Liver (tissue), 8 donors: ENCODE measurements at regions not wholly inside any gene's neighbourhood (a gene's known extent, or its start where the extent isn't known, plus 50 kb on each side); places are given as distances from the start of the nearest gene placed in this dataset.

Source experiments
- DNase-seq: peaks from one replicate; pipeline ENCODE4 v3.0.0-alpha.2; 2017; ENCODE audit warnings: low spot score
- H3K27ac ChIP-seq, 2 donors: one replicate each; pipeline ENCODE4 v1.7.0; 2013; ENCODE audit warnings: inconsistent platforms in 2 of 2, low read length in 2 of 2, control low read depth in 1 of 2, low read depth in 1 of 2, mild to moderate bottlenecking in 1 of 2
- H3K27me3 ChIP-seq, 4 donors: one replicate each; pipeline versions ENCODE4 v1.6.1 to v1.7.0; 2013; ENCODE audit warnings: low read length in 3 of 4, inconsistent platforms in 1 of 4, mild to moderate bottlenecking in 1 of 4, moderate library complexity in 1 of 4; ENCODE audit not compliant: control insufficient read depth in 4 of 4, insufficient read depth in 4 of 4
- H3K36me3 ChIP-seq, 4 donors: one replicate each; pipeline versions ENCODE4 v1.6.1 to v1.7.0; 2013; ENCODE audit warnings: low read length in 3 of 4, mild to moderate bottlenecking in 3 of 4, low read depth in 1 of 4, moderate library complexity in 1 of 4; ENCODE audit not compliant: control insufficient read depth in 4 of 4, insufficient read depth in 3 of 4
- H3K4me1 ChIP-seq, 4 donors: one replicate each; pipeline versions ENCODE4 v1.6.1 to v1.7.0; 2013; ENCODE audit warnings: low read length in 3 of 4, mild to moderate bottlenecking in 3 of 4, moderate library complexity in 1 of 4; ENCODE audit not compliant: control insufficient read depth in 4 of 4, insufficient read depth in 4 of 4
- H3K4me3 ChIP-seq, 3 donors: one replicate each; pipeline versions ENCODE4 v1.6.1 to v1.7.0; 2013; ENCODE audit warnings: low read length in 3 of 3, control low read depth in 1 of 3, low read depth in 1 of 3, mild to moderate bottlenecking in 1 of 3
- H3K9ac ChIP-seq, 2 donors: one replicate each; pipeline ENCODE4 v1.7.0; 2013; ENCODE audit warnings: low read length in 2 of 2, mild to moderate bottlenecking in 2 of 2, moderate library complexity in 2 of 2, control low read depth in 1 of 2, low read depth in 1 of 2
- H3K9me3 ChIP-seq, 4 donors: one replicate each; pipeline versions ENCODE4 v1.6.1 to v1.7.0; 2013; ENCODE audit warnings: low read length in 3 of 4; ENCODE audit not compliant: control insufficient read depth in 4 of 4
- EGR1 ChIP-seq, 2 donors: IDR thresholded peaks; 2 replicates each; pipeline ENCODE4 v1.6.1; 2016 to 2018; ENCODE audit warnings: antibody characterized with exemption in 2 of 2, low read depth in 2 of 2
- FOXA1 ChIP-seq: IDR thresholded peaks from 2 replicates; pipeline ENCODE4 v1.6.1; 2016; ENCODE audit warnings: antibody characterized with exemption
- FOXA2 ChIP-seq: IDR thresholded peaks from 2 replicates; pipeline ENCODE4 v1.6.1; 2016; ENCODE audit warnings: antibody characterized with exemption
- GABPA ChIP-seq, 2 donors: IDR thresholded peaks in 1 of 2; conservative IDR thresholded peaks in 1 of 2; 2 replicates each; pipeline ENCODE4 v1.6.1; 2016; ENCODE audit warnings: antibody characterized with exemption in 2 of 2, mild to moderate bottlenecking in 1 of 2, moderate library complexity in 1 of 2
- HNF4A ChIP-seq, 2 donors: conservative IDR thresholded peaks; 2 replicates each; pipeline ENCODE4 v1.6.1; 2016; ENCODE audit warnings: antibody characterized with exemption in 2 of 2, mild to moderate bottlenecking in 2 of 2
- HNF4G ChIP-seq: IDR thresholded peaks from 2 replicates; pipeline ENCODE4 v1.6.1; 2016; ENCODE audit warnings: antibody characterized with exemption
- JUND ChIP-seq, 2 donors: IDR thresholded peaks; 2 replicates each; pipeline ENCODE4 v1.6.1; 2016; ENCODE audit warnings: antibody characterized with exemption in 2 of 2
- NR2F2 ChIP-seq: IDR thresholded peaks from 2 replicates; pipeline ENCODE4 v1.6.1; 2016; ENCODE audit warnings: antibody characterized with exemption
- RAD21 ChIP-seq, 2 donors: IDR thresholded peaks; 2 replicates each; pipeline ENCODE4 v1.6.1; 2016; ENCODE audit warnings: antibody characterized with exemption in 2 of 2, mild to moderate bottlenecking in 2 of 2
- REST ChIP-seq: IDR thresholded peaks from 2 replicates; pipeline ENCODE4 v1.6.1; 2016; ENCODE audit warnings: antibody characterized with exemption, mild to moderate bottlenecking
- RXRA ChIP-seq, 2 donors: IDR thresholded peaks; 2 replicates each; pipeline ENCODE4 v1.6.1; 2017 to 2018; ENCODE audit warnings: antibody characterized with exemption in 2 of 2, mild to moderate bottlenecking in 1 of 2
- SP1 ChIP-seq: IDR thresholded peaks from 2 replicates; pipeline ENCODE4 v1.6.1; 2018; ENCODE audit warnings: antibody characterized with exemption, mild to moderate bottlenecking
- TAF1 ChIP-seq: conservative IDR thresholded peaks from 2 replicates; pipeline ENCODE4 v1.6.1; 2016; ENCODE audit warnings: antibody characterized with exemption, mild to moderate bottlenecking
- YY1 ChIP-seq: IDR thresholded peaks from 2 replicates; pipeline ENCODE4 v1.6.1; 2016; ENCODE audit warnings: antibody characterized with exemption, mild to moderate bottlenecking
- WGBS: extraction: QIAGEN DNeasy Blood & Tissue Kit; methylation state at CpG from one replicate; pipeline ENCODE4 v1.1.7; 2013; 5-methylcytosine and 5-hydroxymethylcytosine counted together
- TF ChIP-seq, protein P1 (sequence below): IDR thresholded peaks from 2 replicates; pipeline ENCODE4 v1.6.1; 2016; ENCODE audit warnings: antibody characterized with exemption
- TF ChIP-seq, protein P2 (sequence below): IDR thresholded peaks from 2 replicates; pipeline ENCODE4 v1.6.1; 2016; ENCODE audit warnings: antibody characterized with exemption
- TF ChIP-seq, protein P3 (sequence below): IDR thresholded peaks from 2 replicates; pipeline ENCODE4 v1.6.1; 2016; ENCODE audit warnings: antibody characterized with exemption
- TF ChIP-seq, protein P4 (sequence below): fragments of 150-350 bp; IDR thresholded peaks from 2 replicates; pipeline ENCODE4 v1.5.1; 2017; ENCODE audit warnings: improper control_type of control experiment, low read depth, low read length; ENCODE audit not compliant: missing input control
- donor health status: healthy.
- donor health status: healthy.
- donor health status: healthy.
- donor health status: healthy.
- donor health status: healthy.

DNA sequence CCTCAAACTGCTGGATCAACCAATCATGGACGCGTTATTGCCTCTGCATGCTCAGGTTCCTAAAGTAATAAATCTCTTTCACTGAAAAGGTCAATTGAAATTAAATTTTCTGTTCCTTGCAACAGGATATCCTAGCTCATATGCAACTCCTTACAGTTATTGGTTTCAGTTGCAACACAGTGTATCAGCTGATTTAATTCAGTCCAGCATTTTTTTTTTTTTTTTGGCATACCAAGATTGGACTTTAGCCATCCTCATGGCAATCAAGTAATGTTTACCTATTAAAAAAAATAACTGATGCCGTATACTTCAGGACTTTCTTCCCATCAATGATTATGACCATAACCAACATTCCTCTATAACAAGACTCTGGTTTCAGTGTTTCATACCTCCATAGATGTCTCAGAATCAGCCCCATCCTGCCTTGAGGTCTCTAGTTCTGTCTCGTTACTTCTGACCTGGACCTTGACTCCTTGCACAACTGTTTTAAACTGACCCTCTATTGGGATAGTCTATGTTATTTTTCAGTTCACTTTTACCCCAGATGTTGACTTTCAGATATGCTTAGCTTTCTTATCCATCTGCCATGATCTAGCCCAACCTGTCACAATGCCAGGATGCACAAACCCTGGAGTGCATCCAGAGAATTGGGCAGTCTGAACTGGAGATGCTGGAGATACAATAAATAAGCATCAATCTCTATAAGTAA lies 265.0 kb upstream of the GADL1 start:
- DNase-seq: no peak
- Histone ChIP-seq H3K27me3 (no peaks in the 10 kb centered on the region), H3K36me3 (no peaks in the 10 kb centered on the region), H3K27ac (peak overlapping the region; percentile 30 to 38), H3K4me1 (peaks cover 1 to 23% (median 16%) of the 10 kb centered on the region in 4 donors), H3K4me3 (no peak overlapping the region), H3K9me3 (no peaks in the 10 kb centered on the region), H3K9ac (no peak overlapping the region)
- TF ChIP-seq YY1 (peak; percentile 85), RAD21 (IDR thresholded peaks at IDR 0.05) (peak; percentile 53 to 63), JUND (IDR thresholded peaks at IDR 0.05) (peak; percentile 56 to 81), FOXA1 (peak; percentile 36), GABPA (IDR thresholded peaks at IDR 0.05 in 1 of 2, conservative IDR thresholded peaks at IDR 0.05 in 1 of 2) (no peak), TAF1 (no peak), REST (peak; percentile 58), RXRA (IDR thresholded peaks at IDR 0.05) (peak; percentile 85), FOXA2 (peak; percentile 81), HNF4A (conservative IDR thresholded peaks at IDR 0.05) (peak; percentile 97 to 98), SP1 (peak; percentile 95), EGR1 (IDR thresholded peaks at IDR 0.05; ENCODE audit: low read depth in 2 of 2) (no peak), HNF4G (peak; percentile 85), NR2F2 (peak; percentile 49)
- TF ChIP-seq, protein P1, sequence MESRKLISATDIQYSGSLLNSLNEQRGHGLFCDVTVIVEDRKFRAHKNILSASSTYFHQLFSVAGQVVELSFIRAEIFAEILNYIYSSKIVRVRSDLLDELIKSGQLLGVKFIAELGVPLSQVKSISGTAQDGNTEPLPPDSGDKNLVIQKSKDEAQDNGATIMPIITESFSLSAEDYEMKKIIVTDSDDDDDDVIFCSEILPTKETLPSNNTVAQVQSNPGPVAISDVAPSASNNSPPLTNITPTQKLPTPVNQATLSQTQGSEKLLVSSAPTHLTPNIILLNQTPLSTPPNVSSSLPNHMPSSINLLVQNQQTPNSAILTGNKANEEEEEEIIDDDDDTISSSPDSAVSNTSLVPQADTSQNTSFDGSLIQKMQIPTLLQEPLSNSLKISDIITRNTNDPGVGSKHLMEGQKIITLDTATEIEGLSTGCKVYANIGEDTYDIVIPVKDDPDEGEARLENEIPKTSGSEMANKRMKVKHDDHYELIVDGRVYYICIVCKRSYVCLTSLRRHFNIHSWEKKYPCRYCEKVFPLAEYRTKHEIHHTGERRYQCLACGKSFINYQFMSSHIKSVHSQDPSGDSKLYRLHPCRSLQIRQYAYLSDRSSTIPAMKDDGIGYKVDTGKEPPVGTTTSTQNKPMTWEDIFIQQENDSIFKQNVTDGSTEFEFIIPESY: peak; percentile 75
- TF ChIP-seq, protein P2, sequence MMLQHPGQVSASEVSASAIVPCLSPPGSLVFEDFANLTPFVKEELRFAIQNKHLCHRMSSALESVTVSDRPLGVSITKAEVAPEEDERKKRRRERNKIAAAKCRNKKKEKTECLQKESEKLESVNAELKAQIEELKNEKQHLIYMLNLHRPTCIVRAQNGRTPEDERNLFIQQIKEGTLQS: no peak
- TF ChIP-seq, protein P3, sequence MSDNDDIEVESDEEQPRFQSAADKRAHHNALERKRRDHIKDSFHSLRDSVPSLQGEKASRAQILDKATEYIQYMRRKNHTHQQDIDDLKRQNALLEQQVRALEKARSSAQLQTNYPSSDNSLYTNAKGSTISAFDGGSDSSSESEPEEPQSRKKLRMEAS: peak; percentile 75
- TF ChIP-seq, protein P4, sequence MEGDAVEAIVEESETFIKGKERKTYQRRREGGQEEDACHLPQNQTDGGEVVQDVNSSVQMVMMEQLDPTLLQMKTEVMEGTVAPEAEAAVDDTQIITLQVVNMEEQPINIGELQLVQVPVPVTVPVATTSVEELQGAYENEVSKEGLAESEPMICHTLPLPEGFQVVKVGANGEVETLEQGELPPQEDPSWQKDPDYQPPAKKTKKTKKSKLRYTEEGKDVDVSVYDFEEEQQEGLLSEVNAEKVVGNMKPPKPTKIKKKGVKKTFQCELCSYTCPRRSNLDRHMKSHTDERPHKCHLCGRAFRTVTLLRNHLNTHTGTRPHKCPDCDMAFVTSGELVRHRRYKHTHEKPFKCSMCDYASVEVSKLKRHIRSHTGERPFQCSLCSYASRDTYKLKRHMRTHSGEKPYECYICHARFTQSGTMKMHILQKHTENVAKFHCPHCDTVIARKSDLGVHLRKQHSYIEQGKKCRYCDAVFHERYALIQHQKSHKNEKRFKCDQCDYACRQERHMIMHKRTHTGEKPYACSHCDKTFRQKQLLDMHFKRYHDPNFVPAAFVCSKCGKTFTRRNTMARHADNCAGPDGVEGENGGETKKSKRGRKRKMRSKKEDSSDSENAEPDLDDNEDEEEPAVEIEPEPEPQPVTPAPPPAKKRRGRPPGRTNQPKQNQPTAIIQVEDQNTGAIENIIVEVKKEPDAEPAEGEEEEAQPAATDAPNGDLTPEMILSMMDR: no peak
- WGBS: 62% methylated on average over 4 of the region's 4 CpGs
